H1 (cell line): ENCODE measurements at regions not wholly inside any gene's neighbourhood (a gene's known extent, or its start where the extent isn't known, plus 50 kb on each side); places are given as distances from the start of the nearest gene placed in this dataset.

Experiments
- ASH2L ChIP-seq: fragments of 200-600, 300-600 bp; sonication (generic); IDR thresholded peaks from one replicate; pipeline ENCODE4 v1.7.1; 2017; ENCODE audit warnings: low read length
- SP1 ChIP-seq: IDR thresholded peaks from 2 replicates; pipeline ENCODE4 v1.6.1; 2011; ENCODE audit warnings: low read depth, low read length
- TAF7 ChIP-seq: optimal IDR thresholded peaks from 2 replicates; pipeline ENCODE3; 2011; ENCODE audit warnings: low read depth, mild to moderate bottlenecking, inconsistent platforms, low read length, moderate library complexity, borderline replicate concordance
- YY1 ChIP-seq: IDR thresholded peaks from 2 replicates; pipeline ENCODE4 v1.6.1; 2011; ENCODE audit warnings: low read depth, mild to moderate bottlenecking, low read length
- TF ChIP-seq, protein P1 (sequence below): fragments of 300-600 bp; sonication (generic); IDR thresholded peaks from 2 replicates; pipeline ENCODE4 v1.7.1; 2012; ENCODE audit warnings: low read length, moderate library complexity, mild to moderate bottlenecking, inconsistent platforms; ENCODE audit not compliant: insufficient replicate concordance

DNA sequence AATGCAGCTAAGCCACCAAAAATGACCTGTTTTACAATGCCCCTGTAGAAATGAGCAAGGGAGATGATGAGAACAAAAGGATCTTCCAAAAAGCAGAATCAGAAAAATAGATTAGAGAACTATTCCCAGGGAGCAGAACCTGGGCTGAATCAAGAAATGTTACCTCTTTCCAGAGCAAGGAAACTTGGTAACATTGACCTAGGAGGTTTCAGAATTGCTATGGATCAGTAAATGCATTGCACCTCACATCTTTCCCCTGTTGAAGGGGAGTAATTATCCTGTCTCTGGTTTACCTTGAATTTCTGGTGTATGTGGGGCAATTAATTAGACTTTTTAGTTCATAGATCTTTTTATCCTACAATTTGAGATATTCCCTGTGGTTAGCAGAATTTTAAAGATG is 151.2 kb upstream of the RAI14 start (continued):
- TF ChIP-seq, protein P1, sequence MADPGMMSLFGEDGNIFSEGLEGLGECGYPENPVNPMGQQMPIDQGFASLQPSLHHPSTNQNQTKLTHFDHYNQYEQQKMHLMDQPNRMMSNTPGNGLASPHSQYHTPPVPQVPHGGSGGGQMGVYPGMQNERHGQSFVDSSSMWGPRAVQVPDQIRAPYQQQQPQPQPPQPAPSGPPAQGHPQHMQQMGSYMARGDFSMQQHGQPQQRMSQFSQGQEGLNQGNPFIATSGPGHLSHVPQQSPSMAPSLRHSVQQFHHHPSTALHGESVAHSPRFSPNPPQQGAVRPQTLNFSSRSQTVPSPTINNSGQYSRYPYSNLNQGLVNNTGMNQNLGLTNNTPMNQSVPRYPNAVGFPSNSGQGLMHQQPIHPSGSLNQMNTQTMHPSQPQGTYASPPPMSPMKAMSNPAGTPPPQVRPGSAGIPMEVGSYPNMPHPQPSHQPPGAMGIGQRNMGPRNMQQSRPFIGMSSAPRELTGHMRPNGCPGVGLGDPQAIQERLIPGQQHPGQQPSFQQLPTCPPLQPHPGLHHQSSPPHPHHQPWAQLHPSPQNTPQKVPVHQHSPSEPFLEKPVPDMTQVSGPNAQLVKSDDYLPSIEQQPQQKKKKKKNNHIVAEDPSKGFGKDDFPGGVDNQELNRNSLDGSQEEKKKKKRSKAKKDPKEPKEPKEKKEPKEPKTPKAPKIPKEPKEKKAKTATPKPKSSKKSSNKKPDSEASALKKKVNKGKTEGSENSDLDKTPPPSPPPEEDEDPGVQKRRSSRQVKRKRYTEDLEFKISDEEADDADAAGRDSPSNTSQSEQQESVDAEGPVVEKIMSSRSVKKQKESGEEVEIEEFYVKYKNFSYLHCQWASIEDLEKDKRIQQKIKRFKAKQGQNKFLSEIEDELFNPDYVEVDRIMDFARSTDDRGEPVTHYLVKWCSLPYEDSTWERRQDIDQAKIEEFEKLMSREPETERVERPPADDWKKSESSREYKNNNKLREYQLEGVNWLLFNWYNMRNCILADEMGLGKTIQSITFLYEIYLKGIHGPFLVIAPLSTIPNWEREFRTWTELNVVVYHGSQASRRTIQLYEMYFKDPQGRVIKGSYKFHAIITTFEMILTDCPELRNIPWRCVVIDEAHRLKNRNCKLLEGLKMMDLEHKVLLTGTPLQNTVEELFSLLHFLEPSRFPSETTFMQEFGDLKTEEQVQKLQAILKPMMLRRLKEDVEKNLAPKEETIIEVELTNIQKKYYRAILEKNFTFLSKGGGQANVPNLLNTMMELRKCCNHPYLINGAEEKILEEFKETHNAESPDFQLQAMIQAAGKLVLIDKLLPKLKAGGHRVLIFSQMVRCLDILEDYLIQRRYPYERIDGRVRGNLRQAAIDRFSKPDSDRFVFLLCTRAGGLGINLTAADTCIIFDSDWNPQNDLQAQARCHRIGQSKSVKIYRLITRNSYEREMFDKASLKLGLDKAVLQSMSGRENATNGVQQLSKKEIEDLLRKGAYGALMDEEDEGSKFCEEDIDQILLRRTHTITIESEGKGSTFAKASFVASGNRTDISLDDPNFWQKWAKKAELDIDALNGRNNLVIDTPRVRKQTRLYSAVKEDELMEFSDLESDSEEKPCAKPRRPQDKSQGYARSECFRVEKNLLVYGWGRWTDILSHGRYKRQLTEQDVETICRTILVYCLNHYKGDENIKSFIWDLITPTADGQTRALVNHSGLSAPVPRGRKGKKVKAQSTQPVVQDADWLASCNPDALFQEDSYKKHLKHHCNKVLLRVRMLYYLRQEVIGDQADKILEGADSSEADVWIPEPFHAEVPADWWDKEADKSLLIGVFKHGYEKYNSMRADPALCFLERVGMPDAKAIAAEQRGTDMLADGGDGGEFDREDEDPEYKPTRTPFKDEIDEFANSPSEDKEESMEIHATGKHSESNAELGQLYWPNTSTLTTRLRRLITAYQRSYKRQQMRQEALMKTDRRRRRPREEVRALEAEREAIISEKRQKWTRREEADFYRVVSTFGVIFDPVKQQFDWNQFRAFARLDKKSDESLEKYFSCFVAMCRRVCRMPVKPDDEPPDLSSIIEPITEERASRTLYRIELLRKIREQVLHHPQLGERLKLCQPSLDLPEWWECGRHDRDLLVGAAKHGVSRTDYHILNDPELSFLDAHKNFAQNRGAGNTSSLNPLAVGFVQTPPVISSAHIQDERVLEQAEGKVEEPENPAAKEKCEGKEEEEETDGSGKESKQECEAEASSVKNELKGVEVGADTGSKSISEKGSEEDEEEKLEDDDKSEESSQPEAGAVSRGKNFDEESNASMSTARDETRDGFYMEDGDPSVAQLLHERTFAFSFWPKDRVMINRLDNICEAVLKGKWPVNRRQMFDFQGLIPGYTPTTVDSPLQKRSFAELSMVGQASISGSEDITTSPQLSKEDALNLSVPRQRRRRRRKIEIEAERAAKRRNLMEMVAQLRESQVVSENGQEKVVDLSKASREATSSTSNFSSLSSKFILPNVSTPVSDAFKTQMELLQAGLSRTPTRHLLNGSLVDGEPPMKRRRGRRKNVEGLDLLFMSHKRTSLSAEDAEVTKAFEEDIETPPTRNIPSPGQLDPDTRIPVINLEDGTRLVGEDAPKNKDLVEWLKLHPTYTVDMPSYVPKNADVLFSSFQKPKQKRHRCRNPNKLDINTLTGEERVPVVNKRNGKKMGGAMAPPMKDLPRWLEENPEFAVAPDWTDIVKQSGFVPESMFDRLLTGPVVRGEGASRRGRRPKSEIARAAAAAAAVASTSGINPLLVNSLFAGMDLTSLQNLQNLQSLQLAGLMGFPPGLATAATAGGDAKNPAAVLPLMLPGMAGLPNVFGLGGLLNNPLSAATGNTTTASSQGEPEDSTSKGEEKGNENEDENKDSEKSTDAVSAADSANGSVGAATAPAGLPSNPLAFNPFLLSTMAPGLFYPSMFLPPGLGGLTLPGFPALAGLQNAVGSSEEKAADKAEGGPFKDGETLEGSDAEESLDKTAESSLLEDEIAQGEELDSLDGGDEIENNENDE: no peak
- TF ChIP-seq YY1: no peak
- no peak for TF ChIP-seq TAF7
- TF ChIP-seq SP1: no peak
- TF ChIP-seq ASH2L: no peak
